ENCODE measurements at regions not wholly inside any gene's neighbourhood (a gene's known extent, or its start where the extent isn't known, plus 50 kb on each side); places are given as distances from the start of the nearest gene placed in this dataset.
"Not testable (repeated sequence)": the region's sequence is repeated elsewhere in the genome, so short reads cannot be mapped to it uniquely, and the experiment has no call there.

DNA sequence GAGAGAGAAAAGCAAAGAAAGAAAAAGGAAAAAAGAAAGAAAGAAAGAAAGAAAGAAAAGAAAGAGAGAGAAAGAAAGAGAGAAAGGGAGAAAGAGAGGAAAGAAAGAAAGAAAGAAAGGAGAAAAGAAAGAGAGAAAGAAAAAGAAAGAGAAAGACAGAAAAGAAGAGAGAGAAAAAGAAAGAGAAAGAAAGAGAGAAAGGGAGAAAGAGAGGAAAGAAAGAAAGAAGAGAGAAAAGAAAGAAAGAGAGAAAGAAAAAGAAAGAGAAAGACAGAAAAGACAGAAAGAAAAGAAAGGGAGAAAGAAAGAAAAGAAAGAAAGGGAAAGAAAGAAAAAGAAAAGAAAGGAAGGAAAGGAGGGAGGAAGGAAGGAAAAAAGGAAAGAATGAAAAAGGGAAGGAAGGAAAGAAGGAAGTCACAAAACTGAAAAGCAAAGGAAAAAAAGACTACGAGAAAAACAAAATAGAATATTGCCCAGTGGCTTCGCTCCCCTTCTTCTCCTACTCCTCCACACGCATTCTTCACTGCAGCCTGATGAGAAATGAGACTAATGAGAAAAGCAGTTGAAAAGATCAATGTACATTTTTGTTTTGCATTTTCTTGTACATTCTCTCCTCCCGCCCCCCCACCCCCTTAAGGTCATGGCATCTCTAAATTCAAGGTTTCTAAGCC lies 170.0 kb downstream of the SOD2 start:
- no peak for DNase-seq

DNA sequence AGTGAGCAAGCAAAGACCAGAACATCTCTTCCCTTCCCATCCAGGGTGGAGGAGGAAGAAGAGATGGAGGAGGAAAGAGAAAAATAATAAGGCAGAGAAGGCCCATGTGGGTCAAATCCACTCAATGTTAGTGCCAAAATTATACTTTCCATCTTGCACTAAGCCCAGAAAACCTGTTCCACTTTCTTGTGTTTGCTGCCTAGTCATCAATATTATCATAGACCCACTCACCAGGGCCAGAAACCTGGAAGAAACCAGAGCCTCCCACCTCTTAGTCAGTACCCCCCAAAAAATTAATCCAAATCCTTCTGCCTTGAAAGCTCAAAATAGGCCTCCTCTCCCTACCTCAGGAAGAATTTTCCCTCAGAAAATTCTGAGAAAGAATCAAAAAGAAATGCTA lies 171.1 kb downstream of the SOD2 start:
- DNase-seq: no peak

DNA sequence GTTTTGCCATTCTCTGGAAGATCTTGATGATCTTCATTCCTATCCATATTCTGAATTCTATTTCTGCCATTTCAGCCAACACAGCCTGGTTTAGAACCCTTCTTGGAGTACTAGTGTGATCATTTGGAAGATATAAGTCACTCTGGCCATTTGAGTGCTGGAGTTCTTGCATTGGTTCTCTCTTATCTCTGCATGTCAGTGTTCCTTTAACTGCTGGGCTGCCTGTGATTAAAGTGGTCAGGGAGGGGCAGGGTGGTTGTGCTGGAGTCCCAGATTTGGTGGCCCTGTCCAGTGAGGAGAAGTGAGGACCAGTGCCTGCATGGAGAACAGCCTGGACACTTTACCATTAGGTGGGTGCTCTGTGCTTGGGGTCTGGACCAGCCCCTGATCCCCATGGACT lies 173.0 kb downstream of the SOD2 start:
- DNase-seq: no peak

DNA sequence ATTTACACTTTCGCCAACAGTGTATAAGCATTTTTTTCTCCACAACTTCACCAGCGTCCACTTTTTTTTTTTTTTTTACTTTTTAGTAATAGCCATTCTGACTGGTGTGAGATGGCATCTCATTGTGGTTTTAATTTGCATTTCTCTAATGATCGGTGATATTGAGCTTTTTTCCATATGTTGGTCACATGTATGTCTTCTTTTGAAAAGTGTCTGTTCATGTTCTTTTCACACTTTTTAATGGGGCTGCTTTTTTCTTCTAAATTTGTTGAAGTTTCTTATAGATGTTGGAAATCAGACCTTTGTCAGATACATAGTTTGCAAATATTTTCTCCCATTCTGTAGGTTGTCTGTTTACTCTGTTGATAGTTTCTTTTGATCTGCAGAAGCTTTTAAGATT lies 177.2 kb downstream of the SOD2 start:
- not testable (repeated sequence) for DNase-seq

DNA sequence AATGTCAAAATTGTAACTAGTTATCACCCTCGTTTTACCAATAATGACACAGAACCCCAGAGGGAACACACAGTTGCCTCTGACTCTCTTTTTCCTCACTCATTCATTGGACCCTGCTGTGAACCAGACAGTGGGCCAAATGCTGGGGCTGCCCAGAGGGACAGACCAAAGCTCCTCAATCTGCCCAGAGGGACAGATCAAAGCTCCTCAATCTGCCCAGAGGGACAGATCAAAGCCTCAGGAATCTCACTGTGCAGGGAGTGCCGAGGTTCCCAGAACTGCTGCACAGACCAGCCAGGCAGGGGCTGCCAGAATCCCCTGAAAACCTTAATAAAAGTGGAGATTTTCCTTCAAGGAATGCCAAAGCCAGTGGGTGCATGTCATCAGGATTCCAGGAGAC lies 179.1 kb downstream of the SOD2 start:
- no peak for DNase-seq

DNA sequence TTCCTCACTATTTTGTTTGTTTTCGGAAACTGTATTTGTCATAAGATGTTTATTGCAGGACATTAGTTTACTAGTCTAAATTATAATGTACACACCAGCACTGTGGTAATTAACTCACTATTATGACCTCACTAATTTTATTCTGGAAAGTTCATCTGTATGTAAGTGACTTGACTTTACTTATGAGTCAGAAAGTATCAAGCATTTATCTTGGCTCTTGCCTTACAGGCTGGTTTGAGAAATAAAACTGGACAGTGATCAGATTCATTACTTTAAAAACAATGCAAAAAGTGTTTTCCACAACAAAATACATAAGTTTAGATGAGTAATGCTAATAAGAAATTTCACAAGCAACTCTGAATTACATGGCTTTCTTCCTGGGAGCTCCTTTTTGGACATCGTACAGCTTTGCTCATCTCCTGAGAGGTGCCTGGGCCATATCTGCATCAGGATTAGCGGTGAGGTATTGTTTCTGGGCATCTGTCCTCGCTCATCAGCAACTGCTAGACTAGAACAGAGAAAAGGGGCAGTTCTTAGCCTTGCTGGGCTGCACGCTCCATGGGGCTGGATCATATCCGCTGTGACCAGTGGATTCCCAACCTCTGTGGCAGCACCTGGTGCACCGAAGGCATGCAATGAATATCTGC lies 179.8 kb downstream of the SOD2 start:
- no peak for DNase-seq

DNA sequence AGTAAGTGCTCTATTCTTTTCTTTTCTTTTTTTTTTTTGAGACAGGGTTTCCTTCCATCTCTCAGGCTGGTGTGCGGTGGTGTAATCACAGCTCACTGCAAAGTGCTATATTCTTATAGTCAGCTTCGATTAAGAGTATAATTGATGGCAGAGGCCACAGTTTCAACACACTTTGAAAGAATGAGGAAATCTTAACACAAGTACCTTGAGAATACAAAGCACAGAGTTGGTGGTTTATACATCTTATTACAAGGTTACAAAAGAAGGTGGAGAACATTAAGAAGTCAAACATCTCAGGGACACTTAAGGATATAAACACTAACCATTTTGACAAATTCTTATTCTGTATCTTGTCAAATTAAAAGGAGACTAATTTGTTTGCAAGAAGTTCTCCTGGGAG lies 180.5 kb downstream of the SOD2 start:
- no peak for DNase-seq

DNA sequence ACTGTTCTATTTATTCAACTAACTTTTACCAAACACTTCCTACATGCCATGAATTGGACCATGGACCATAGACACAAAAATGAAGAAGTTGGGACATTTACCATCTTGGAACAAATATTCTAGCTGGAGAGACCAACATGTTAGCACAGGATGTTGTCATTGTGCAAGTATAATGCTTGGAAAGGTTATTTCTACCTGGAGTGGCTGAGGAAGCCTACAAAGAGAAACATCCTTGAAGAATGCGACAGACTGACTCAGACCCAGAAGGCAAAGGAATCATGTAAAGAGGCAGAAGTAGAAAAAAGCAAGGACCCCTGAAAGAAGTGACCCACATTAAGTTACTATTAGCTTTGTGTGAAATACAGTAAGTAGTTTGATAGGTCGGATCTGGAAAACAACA lies 180.9 kb downstream of the SOD2 start:
- DNase-seq: no peak

DNA sequence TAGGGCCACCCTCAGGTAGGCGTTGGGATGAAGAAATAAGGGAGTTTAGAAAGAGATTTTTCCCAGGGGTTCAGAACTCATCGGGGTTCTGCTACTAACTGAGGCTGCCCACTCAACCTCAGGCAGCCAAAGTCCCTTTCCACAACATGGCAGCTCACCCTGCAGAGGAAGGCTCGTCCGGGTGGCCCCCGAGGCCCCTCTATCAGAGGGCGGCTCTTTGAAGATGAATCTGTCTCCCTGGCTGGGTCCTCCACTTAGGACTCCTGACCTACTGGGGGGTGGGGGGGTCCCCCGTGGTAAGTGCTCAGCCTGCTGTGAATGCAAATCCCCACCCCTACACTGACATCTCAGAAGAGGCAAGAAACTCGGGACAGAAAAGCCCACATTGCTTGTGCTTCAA lies 182.9 kb downstream of the SOD2 start:
- DNase-seq: no peak

DNA sequence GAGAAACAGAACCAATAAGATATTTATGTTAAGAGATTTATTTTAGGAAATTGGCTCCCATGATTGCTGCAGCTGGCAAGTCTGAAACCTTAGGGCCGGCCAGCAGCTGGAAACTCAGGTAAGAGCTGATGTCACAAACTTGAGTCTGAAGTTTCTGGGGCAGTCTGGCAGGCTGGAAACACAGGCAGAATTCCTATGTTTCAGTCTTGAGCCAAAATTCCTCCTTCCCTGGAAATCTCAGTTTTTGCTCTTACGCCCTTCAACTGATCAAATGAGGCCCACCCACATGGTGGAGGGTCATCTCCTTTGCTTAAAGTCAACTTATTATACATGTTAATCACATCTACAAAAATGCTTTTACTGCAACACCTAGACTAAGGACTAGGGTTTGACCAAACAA lies 184.1 kb downstream of the SOD2 start:
- DNase-seq: no peak

DNA sequence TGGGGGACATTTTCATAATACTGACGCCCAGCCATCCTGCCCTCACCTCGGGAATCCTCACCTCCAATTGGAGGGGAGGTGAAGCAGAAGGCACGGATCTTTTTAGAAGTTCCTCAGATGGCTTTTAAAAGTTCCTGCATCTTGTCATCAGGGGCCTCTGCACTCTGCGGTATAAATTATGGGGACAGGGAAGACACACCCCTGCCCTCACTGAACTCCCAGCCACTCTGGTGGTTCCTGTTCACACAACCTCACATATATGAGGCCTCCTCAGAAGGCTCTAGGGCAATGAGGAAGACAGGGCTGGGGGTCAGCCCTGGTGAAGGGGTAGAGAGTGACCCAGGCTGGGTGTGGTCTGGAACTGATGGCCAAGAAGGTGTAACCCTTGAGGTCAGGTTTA lies 187.0 kb downstream of the SOD2 start:
- DNase-seq: no peak

DNA sequence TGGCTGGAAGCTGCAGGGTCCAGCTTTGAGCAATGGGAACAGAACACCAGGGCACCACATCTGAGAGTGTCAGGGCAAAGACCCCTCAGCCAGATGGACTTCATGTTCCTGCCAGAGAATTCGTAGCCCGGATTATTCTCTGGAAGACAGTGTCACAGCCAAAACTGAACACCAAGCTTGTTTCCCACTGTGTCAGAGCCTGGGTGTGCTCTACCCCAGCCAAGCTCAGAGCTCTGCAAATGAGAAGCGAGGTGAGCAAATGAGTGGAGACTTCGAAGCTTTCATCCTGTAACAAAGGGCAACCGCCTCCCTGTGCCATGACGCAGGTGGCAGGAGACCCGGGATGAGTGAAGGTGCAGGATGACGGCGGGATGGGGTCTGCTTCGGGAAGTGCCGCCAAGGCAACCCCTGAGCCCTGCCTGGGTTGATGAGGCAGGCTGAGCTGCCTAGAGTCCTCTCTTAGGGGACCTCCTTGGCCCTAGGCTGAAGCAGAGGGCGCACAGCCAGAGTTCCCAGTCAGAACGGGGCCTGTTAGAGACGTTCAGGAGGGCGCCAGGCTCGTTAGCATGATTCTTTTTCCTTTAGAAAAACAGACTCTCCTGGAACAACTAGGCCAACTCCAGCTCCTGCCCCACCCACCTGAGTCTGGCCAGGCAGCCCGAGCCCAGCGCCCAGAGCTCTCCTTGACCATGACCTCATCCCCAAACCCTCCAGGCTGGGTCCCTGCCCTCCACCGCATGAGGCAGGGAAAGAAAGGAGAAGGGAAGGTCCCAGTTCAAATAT lies 187.7 kb downstream of the SOD2 start:
- DNase-seq: no peak

DNA sequence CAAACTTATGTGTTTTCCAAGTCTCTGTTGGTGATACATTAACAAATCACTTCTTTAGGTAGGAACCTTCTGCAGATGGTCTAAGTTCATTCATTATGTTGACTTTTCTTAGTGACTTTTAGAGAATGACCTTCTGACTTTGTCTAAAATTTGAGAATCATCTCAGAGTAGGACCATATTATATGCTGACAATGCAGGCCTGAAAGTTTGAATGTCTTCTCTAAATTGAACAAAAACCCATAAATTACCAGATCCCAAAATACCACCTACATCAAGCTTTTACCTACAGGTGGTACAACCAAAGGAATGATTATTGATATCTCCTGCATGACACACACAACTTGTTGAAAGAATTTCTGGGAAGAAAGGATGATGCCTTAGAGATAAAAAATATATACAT lies 191.5 kb downstream of the SOD2 start:
- DNase-seq: no peak

DNA sequence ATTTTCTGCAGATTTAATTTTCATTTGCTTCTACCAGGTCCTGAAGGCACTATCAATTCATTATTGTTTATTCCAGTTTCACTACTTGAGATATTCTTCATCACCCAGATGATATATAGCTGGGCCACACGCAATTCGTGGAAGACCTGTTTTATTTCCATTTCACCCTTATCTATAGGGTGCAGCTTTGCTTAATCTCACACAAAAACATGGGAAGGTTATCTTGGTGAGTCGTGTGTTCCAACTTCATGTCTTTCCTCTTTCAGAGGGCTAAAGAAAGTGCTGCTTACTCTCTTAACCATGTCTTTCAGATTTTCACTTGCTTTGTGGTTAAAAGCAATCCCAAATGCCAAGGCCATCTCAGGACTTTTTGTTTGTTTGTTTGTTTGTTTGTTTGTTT lies 194.0 kb downstream of the SOD2 start:
- DNase-seq: no peak

DNA sequence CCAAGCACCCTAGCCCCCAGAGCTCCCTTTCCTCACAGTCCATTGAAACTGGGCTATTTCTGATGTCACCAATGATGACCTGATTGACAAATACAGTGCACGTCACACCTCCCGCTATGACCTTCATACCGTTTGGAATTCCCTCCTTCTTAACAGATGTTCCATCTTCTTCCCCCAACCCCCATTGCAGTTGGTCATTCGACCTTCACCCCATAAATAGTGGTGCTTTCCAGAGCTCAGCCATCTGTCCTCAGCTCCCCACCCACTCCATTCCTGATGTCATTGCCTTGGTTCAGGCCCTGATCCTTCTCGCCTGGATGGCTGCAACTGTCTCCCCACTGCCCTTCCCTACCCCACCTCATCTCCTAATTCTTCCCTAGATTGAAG lies 198.5 kb downstream of the SOD2 start:
- DNase-seq: peak; percentile 11 to 31 (median 28)

DNA sequence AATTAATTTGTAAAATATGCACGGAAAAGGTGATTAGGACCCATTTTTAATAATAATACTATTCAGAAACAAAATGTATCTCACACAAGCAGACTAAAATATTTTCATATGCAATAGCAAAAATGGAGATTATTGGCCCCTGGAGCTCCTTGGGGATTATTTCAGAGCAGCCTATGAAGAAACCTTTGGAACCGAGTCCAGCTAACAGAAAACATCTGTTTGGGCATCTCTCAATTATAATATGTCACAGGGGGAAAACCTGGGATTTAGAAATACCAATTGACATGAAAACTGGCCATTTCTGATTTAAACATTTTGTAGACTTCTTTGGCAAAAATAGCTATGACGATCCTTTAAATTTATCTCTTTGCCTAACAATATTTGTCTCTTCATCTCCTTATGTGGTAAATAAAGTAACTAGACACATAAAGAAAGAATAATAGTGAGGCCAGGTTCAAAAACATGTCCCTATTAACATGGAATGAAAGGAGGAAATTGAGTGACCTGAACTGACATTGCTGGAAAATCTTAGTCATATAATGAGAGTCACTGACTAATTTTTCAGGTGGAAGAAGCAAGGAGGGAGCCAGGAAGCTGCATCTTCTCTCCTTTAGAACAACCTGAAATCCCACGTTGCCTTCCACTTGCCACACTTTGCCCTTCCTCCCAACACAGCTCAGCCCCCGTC lies 199.0 kb downstream of the SOD2 start:
- no peak for DNase-seq

DNA sequence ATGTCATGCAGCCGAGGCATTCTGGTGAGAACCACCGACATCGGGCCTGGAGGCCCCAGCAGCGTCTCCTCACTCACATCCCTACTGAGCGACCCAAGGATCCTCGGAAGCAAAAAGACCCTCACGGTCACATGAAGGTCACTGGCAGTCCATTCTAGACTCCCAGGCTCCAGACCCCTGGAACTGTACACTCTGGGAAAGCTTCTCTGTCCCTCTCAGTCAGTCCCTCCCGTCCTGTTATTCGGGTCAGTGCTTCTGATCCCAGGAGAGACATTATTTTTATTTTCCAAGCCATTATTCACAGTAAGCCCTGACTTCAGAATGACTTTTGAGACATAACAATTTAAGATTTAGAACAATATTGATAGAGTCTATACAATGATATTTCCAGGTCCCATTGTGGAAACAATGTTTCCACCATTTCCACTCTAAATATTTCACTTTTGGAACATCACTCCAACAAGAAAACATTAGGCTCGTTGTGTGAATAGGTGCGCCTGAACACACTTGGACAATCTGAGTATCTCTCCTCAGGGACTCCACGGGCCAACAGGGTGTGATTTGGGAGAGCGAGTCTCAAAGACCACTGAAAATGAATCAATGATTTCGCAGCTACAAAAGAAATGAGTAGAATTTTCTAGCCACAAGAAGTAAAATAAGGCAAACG lies 199.7 kb downstream of the SOD2 start:
- no peak for DNase-seq

DNA sequence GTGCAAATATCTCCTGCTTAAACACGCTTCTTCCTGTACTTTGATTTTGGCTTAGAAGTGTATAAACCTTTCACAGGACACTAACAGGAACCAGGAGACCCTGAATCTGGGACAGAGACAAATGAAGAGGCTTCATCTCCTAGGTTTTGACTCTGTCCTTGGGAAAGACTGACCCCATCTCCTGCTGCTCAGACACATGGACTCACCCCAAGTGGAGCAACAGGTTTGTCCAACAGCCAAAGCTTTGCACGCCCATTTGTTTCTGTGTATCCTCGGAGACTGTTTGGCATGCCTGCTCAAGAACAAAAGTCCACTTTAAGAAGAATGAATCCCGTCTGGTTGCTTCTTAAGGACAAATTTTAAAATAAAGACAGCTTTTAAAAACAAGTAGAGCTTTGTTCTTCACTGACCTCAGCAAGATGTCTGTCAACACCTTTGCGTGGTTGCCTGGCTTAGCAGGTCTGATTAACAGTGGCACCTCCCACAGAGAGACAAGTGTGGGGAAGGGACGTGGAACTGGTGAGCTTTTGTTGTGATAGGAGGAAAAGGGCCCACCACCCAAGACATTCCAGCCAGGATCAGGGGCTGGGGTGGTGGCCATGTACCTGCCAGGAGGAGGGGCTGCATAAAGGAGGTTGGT lies 202.6 kb downstream of the SOD2 start:
- DNase-seq: no peak

DNA sequence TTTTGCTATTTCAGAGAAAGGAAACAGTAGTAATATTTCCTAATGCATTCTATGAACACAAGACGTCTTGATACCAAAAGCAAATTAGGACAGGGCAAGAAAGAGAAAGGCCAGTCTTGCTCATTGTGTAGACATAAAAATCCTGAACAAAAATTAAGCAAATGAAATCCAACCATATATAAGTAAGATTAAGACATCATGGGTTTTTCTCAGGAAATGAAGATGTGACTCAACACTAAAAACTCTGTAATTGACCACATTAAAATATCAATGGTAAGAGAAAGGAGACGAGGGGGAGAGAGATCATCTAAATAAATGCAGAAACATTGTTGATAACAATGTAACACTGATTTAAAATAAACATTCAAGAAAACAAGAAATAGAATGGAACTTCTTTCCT lies 205.4 kb downstream of the SOD2 start:
- DNase-seq: peak; percentile 0 to 21 (median 19)

DNA sequence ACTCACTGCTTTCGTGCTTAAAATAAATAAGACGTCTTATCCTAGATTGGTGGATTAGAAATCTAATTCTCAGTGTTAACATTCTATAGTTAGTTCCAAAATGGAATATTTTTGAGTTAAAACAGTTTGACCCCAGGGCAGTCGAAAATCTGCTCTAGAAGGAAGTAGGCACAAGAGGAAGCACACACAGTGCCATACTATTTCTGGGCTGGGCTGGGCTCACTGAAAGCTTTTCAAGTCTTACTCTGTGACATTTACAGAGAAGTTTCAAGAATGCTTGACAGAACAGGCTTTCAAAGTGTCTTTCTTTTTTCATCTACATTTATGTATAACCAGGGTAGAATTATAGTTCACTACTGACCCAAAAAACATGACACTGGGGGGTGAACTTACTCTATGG lies 209.8 kb downstream of the SOD2 start:
- DNase-seq: no peak

DNA sequence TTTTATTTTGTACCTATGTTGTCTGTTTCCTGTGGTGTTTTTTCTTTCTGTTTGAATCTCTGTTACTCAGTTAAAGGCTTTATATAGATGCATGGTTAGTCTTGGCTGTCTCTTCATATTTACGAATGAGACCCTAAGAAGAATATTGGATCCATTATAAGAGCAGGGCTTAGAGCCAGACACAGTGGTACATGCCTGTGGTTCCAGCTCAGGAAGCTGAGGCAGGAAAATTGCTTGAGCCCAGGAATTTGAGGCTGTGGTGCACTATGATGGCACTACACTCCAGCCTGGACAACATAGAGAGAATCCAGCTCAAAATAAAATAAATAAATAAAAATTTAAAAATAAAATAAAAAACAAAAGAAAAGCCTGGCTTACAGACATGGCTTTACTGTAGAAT lies 211.1 kb downstream of the SOD2 start:
- DNase-seq: no peak

DNA sequence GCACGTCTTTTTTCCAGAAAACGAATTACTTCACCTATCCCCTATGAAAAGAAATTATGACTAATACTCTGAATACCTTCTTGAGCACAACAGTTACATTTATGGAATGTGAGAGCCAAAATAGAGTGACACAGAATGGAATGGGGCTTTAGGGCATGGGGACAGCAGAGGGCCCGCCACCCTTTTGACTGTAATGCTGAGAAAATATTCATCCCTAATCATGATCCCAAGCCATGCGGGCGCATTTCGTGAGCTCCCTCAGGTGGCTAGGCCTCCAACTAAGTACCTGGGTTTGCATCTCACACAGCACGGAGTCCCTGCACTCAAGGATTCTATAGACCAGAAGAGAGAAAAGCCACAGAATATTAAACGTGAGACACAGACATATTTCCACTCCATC lies 212.6 kb downstream of the SOD2 start:
- DNase-seq: no peak

DNA sequence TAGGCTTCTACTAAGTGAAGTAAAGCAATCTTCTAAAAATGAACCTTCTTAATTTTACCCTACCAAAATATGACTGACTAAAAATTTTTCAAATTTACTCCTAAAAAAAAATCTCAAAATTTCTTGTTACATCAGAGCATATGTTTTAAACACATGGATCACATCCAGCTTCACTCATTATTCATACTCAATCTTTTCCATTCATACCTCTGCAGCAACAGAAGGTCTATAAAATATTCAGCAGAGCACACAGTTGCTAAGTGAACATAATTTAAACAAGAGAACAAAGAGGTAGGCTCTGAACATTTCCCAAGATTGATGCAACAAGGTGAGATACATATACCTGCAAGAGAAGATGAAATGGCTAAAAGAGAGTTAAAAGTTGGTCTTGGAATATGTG lies 213.9 kb downstream of the SOD2 start:
- no peak for DNase-seq

Measured in suppressor macrophage treated with lipopolysaccharide for 1 hour (primary cell).